HFF-Myc (cell line): ENCODE measurements at regions not wholly inside any gene's neighbourhood (a gene's known extent, or its start where the extent isn't known, plus 50 kb on each side); places are given as distances from the start of the nearest gene placed in this dataset.

Source experiments
- DNase-seq: peaks from one replicate; pipeline ENCODE4 v3.0.0-alpha.2; 2011; ENCODE audit warnings: low read depth; ENCODE audit errors: extremely low read depth
- H3K4me3 ChIP-seq: replicated peaks from 2 replicates; pipeline ENCODE4 v1.5.1; 2011; ENCODE audit warnings: low read depth, mild to moderate bottlenecking, control low read depth, low read length
- TF ChIP-seq, protein P1 (sequence below): IDR thresholded peaks from 2 replicates; pipeline ENCODE4 v1.5.1; 2012; ENCODE audit warnings: mild to moderate bottlenecking, low read depth, low read length, control low read depth; ENCODE audit errors: missing control alignments

- no peak overlapping the region for H3K4me3 ChIP-seq
- TF ChIP-seq, protein P1, sequence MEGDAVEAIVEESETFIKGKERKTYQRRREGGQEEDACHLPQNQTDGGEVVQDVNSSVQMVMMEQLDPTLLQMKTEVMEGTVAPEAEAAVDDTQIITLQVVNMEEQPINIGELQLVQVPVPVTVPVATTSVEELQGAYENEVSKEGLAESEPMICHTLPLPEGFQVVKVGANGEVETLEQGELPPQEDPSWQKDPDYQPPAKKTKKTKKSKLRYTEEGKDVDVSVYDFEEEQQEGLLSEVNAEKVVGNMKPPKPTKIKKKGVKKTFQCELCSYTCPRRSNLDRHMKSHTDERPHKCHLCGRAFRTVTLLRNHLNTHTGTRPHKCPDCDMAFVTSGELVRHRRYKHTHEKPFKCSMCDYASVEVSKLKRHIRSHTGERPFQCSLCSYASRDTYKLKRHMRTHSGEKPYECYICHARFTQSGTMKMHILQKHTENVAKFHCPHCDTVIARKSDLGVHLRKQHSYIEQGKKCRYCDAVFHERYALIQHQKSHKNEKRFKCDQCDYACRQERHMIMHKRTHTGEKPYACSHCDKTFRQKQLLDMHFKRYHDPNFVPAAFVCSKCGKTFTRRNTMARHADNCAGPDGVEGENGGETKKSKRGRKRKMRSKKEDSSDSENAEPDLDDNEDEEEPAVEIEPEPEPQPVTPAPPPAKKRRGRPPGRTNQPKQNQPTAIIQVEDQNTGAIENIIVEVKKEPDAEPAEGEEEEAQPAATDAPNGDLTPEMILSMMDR = no peak
- no peak for DNase-seq
Observed at GRCh38 chr3:13954741-13955483, 75.0 kb upstream of the WNT7A start.

DNA sequence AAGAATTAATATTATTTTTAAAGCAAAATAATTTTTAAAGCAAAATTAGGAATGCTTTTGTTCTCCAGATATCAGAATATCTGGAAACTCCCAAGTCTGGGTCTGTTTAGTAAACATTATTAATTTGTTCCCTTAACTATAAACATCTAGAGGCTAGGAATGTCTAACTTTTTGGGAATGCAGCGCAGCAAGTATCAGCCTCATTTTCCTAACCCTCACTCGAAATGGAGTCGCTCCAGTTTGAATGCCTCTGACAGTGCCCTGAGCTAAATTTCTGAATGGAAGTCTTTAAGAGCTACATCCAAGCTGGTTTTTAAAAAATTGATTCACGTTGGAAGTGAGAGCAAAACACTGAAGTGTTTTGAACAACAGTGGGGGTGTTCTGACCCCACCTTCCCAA, 74.4 kb upstream of the WNT7A start:
- H3K4me3 ChIP-seq = no peak overlapping the region
- TF ChIP-seq, protein P1 = no peak
- no peak for DNase-seq

- no peak for DNase-seq
- TF ChIP-seq, protein P1 = no peak
- H3K4me3 ChIP-seq = no peak overlapping the region
Observed at GRCh38 chr3:13951184-13951583, 71.3 kb upstream of the WNT7A start.

GRCh38 chr3:13950042-13950441, 70.2 kb upstream of the WNT7A start:
- H3K4me3 ChIP-seq = no peak overlapping the region
- DNase-seq = no peak
- TF ChIP-seq, protein P1 = no peak

GRCh38 chr3:13947912-13948311, 68.0 kb upstream of the WNT7A start:
- DNase-seq = no peak
- H3K4me3 ChIP-seq = no peak overlapping the region
- TF ChIP-seq, protein P1 = no peak

DNA sequence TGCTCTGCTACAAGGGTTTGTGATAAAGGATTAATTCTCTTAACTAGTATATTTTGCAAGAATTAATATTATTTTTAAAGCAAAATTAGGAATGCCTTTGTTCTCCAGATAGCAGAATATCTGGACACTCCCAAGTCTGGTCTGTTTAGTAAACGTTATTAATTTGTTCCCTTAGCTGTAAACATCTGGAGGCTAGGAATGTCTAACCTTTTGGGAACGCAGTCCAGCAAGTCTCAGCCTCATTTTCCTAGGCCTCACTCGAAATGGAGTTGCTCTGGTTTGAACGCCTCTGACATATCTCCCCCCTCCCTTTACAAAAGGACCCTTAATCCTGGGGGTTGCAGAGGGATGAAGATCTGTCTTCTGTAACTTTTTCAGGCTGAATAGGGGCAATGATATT, 59.3 kb upstream of the WNT7A start:
- TF ChIP-seq, protein P1 = no peak
- DNase-seq = no peak
- no peak overlapping the region for H3K4me3 ChIP-seq

DNA sequence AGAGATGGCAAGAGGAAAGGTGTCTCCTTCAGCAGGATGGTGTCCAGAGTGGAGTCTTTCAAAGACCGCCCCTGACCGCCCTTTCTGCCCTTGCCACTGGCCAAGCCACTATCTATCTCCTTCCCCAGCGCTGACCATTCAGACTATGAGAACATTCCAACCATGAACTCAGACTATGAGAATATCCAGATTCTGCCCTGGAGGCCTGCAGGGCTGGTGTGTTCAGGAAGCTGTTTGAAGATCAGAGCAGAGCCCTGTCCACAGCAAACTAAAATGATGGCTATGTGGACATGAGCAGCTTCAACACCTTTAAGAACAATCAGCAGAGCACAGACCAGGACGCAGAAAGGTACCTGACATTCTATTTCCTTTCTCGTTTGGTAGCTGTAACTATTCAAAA, 57.3 kb upstream of the WNT7A start:
- TF ChIP-seq, protein P1 = no peak
- H3K4me3 ChIP-seq = no peak overlapping the region
- DNase-seq = no peak
